HEK293T (cell line): ENCODE measurements at regions not wholly inside any gene's neighbourhood (a gene's known extent, or its start where the extent isn't known, plus 50 kb on each side); places are given as distances from the start of the nearest gene placed in this dataset.

Experiments used
- CTCF ChIA-PET: fragments of 350-600 bp; formaldehyde crosslinking; extraction: SDS; loops from one replicate; lab custom pipeline; 2021; ENCODE audit warnings: antibody characterized with exemption, inconsistent platforms; lab: Yijun Ruan, JAX
- POLR2A ChIA-PET: fragments of 350-600 bp; formaldehyde crosslinking; extraction: SDS; loops from one replicate; lab custom pipeline; 2020; ENCODE audit warnings: antibody characterized with exemption, inconsistent platforms; lab: Yijun Ruan, JAX
- DNase-seq: peaks from one replicate; pipeline ENCODE4 v3.0.0; 2012; ENCODE audit warnings: mixed read lengths; ENCODE audit errors: extremely low spot score
- ARNT ChIP-seq: fragments of 450-650 bp; IDR thresholded peaks from 2 replicates; pipeline ENCODE4 v1.6.1; 2017; ENCODE audit warnings: mild to moderate bottlenecking
- BHLHE40 ChIP-seq: fragments of 450-650 bp; IDR thresholded peaks from 2 replicates; pipeline ENCODE4 v1.6.1; 2016; ENCODE audit warnings: mild to moderate bottlenecking, moderate library complexity, borderline replicate concordance
- CTBP1 ChIP-seq: fragments of 450-650 bp; IDR thresholded peaks from 2 replicates; pipeline ENCODE4 v1.6.1; 2016; ENCODE audit warnings: borderline replicate concordance
- ELF4 ChIP-seq: fragments of 450-650 bp; IDR thresholded peaks from 2 replicates; pipeline ENCODE4 v1.6.1; 2017; ENCODE audit warnings: antibody characterized with exemption
- FOXA1 ChIP-seq: fragments of 450-650 bp; IDR thresholded peaks from 2 replicates; pipeline ENCODE4 v1.6.1; 2016; ENCODE audit warnings: mild to moderate bottlenecking
- FOXK2 ChIP-seq: fragments of 450-650 bp; IDR thresholded peaks from 2 replicates; pipeline ENCODE4 v1.6.1; 2016; ENCODE audit warnings: mild to moderate bottlenecking
- FOXM1 ChIP-seq: fragments of 450-650 bp; IDR thresholded peaks from 2 replicates; pipeline ENCODE4 v1.6.1; 2017; ENCODE audit warnings: mild to moderate bottlenecking, borderline replicate concordance
- HDGF ChIP-seq: fragments of 450-650 bp; IDR thresholded peaks from 2 replicates; pipeline ENCODE4 v1.6.1; 2017; ENCODE audit warnings: antibody characterized with exemption, borderline replicate concordance
- L3MBTL2 ChIP-seq: fragments of 450-650 bp; conservative IDR thresholded peaks from 2 replicates; pipeline ENCODE4 v1.6.1; 2016; ENCODE audit warnings: mild to moderate bottlenecking
- LEF1 ChIP-seq: fragments of 450-650 bp; IDR thresholded peaks from 2 replicates; pipeline ENCODE4 v1.6.1; 2017; ENCODE audit warnings: mild to moderate bottlenecking, borderline replicate concordance
- NFRKB ChIP-seq: fragments of 450-650 bp; IDR thresholded peaks from 2 replicates; pipeline ENCODE4 v1.6.1; 2016; ENCODE audit warnings: mild to moderate bottlenecking, moderate library complexity
- SP1 ChIP-seq: fragments of 450-650 bp; IDR thresholded peaks from 2 replicates; pipeline ENCODE4 v1.6.1; 2017
- SUZ12 ChIP-seq: fragments of 450-650 bp; IDR thresholded peaks from 2 replicates; pipeline ENCODE4 v1.6.1; 2016; ENCODE audit warnings: mild to moderate bottlenecking
- TARDBP ChIP-seq: fragments of 450-650 bp; IDR thresholded peaks from 2 replicates; pipeline ENCODE4 v1.6.1; 2016
- ZNF384 ChIP-seq: fragments of 450-650 bp; IDR thresholded peaks from 2 replicates; pipeline ENCODE4 v1.6.1; 2016
- TF ChIP-seq, protein P1 (sequence below): fragments of 450-650 bp; IDR thresholded peaks from 2 replicates; pipeline ENCODE4 v1.6.1; 2016

DNA sequence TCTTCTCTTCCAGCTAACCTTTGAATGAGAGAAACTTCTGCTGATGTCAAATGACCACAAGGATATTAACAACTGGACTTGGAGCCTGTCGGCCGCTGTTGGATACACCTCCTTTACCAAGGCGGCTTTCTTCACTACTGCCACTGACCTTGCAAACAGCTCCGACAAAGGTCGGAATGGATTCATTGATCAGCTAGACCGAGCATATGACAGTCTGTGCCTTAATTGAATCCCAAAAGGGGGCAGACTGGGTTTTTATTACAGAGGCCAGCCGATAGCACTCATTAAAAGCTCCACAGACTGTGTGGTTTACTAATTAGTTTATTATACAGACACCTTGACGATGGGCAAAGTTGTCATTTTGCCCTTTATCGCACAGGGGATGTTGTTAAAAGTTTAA lies 394.5 kb downstream of the RERGL start:
- TF ChIP-seq ZNF384, result no peak
- TF ChIP-seq HDGF, result no peak
- TF ChIP-seq, protein P1, sequence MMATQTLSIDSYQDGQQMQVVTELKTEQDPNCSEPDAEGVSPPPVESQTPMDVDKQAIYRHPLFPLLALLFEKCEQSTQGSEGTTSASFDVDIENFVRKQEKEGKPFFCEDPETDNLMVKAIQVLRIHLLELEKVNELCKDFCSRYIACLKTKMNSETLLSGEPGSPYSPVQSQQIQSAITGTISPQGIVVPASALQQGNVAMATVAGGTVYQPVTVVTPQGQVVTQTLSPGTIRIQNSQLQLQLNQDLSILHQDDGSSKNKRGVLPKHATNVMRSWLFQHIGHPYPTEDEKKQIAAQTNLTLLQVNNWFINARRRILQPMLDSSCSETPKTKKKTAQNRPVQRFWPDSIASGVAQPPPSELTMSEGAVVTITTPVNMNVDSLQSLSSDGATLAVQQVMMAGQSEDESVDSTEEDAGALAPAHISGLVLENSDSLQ, result no peak
- TF ChIP-seq ARNT, result no peak
- TF ChIP-seq NFRKB, result no peak
- no peak for TF ChIP-seq FOXM1
- no peak for TF ChIP-seq SP1
- TF ChIP-seq SUZ12, result no peak
- no peak for TF ChIP-seq TARDBP
- no peak for TF ChIP-seq FOXA1
- no peak for TF ChIP-seq L3MBTL2
- TF ChIP-seq LEF1, result no peak
- no peak for TF ChIP-seq BHLHE40
- TF ChIP-seq CTBP1, result no peak
- TF ChIP-seq ELF4, result no peak
- TF ChIP-seq FOXK2, result no peak
- POLR2A ChIA-PET, result no interaction called here
- CTCF ChIA-PET, result no interaction called here
- DNase-seq, result no peak

DNA sequence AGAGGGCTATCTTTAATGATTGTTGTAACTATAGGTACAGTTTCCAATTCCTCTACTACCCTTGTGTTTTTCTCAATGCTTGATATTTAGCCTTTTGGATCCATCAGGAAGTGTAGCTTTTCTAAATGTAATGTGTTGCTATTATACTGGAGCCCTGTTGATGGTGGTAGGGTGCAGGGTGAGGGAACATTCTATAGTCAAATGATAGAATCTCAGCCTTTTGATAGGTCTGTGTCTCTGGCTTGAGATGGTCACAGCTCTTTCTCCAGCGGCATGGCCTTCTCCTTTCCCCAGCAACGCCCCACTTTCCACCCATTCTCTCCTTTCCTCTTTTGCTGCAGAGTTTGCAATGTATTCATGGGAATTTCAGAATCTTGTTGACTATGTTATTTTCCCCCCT lies 398.6 kb downstream of the RERGL start:
- ChIA-PET POLR2A (no interaction called here), CTCF (no interaction called here)

DNA sequence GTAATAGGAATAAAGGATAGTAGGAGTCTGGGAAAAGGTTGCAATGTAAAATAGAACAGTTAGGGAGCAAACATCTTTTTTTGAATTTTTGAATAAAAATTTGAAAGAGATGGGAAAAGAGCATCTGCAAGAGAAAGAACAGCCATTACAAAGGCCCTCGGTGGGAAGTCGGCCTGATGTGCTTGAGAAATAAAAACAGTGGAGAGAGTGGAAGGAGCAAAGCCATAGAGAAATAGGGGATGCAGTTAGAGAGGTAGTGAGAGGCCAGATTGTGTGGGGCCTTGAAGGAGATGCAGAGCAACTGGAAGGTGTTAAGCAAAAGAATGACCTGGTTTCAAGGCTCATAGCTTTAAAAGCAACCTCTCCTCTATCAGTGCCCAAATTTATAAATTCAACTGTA lies 409.8 kb downstream of the RERGL start:
- no peak for TF ChIP-seq CTBP1
- TF ChIP-seq LEF1, result no peak
- no peak for TF ChIP-seq HDGF
- no peak for DNase-seq
- ChIA-PET POLR2A (interaction anchor here (0.7 kb wide), 1 partner anchor 534 kb away, joined by 3 read pairs; no protein-coding TSS in a partner anchor), CTCF (no interaction called here)

More for the DNA sequence above, 398.6 kb downstream of the RERGL start:
- no peak for DNase-seq
- TF ChIP-seq HDGF (no peak), ELF4 (no peak), ZNF384 (no peak), L3MBTL2 (no peak), NFRKB (no peak), BHLHE40 (no peak), TARDBP (no peak), FOXM1 (no peak), LEF1 (no peak), SUZ12 (no peak), CTBP1 (no peak), SP1 (no peak)
- TF ChIP-seq, protein P1, result no peak

DNA sequence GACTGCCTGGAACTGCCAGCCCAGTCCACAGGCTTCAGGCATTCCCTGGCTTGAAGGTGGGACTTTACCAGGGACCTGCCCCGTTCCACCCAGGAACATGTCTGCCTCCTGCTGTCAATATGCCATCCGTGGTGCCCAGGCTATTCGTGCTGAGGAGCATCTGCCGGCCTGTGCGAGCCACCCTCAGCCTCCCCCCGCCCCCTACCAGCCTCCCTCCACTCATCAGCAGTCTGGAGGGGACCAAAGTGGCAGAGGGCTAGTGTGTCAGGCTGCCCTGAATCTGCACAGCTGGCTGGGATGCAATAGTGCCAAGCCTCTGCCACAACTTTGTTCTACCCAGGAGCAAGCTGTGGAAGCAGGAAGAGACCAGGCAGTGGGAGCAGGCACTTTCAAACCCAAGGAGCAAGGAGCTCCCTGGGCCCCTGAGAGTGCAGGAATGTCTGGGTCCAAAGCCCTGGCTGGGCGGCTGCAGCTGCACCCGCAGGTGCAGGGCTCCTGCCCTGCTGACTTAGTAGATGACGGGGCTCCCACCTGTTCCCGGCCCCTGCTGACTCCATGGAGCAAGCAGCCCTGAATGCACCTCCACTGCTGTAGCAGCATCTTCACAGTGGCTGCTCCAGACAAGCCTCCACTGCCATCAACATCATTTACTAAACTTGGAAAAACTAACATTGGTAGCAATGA lies 423.2 kb downstream of the RERGL start:
- no peak for DNase-seq
- ChIA-PET CTCF (no interaction called here), POLR2A (no interaction called here)
- no peak for TF ChIP-seq FOXK2
- no peak for TF ChIP-seq L3MBTL2
- TF ChIP-seq CTBP1, result no peak
- TF ChIP-seq FOXM1, result no peak
- TF ChIP-seq HDGF, result no peak
- no peak for TF ChIP-seq BHLHE40
- TF ChIP-seq SUZ12, result no peak
- TF ChIP-seq, protein P1, result no peak
- no peak for TF ChIP-seq FOXA1
- no peak for TF ChIP-seq ARNT
- TF ChIP-seq ZNF384, result no peak
- no peak for TF ChIP-seq LEF1
- TF ChIP-seq ELF4, result no peak
- no peak for TF ChIP-seq NFRKB
- TF ChIP-seq SP1, result no peak
- TF ChIP-seq TARDBP, result no peak

DNA sequence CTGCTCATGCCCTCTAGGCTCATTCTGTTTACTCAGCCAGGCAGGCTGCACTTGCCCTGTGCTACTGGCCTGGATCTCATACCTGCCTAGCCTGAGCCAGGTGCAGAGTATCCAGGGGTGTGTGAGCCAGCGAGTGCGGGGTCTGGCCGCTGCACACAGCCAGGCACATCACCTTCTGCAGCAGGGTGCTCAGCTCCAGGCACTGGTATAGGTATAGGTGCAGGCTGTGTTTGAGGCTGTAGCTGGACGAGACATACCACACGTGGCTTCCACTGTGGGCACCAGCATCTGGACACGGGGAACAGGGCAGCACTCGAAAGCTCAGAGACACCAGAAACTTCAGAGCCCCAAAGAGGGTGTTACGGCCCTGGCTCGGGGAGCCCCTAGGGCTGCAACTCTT lies 424.2 kb downstream of the RERGL start:
- ChIA-PET CTCF (no interaction called here), POLR2A (no interaction called here)
- no peak for TF ChIP-seq FOXA1
- DNase-seq, result no peak

DNA sequence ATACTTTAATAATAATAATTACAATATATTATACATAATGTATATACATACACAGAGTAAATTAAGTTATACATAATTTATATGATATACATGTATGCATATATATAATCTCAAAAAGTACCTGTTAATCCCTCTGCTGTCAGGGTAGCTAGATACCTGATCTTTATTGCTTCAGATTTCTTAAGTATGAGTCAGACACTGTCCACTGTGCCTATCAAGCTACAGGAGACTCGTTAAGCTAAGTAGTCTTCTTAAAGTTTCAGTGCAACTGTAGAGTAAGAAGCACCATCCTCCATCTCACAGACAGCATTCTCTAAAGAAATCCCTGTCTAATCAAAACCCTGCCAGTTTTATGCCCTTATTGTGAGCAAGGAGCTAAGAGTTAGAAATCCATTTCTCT lies 428.7 kb downstream of the RERGL start:
- CTCF ChIA-PET, result interaction anchor here (1.0 kb wide), 1 partner anchor 20 kb away, joined by 4 read pairs; no protein-coding TSS in a partner anchor
- POLR2A ChIA-PET, result no interaction called here
- DNase-seq, result peak; percentile 5
- no peak for TF ChIP-seq ZNF384
- TF ChIP-seq, protein P1, result 0 out of 2 replicates have a peak, but pooled peaks have one; percentile 13
